ENCODE measurements at regions not wholly inside any gene's neighbourhood (a gene's known extent, or its start where the extent isn't known, plus 50 kb on each side); places are given as distances from the start of the nearest gene placed in this dataset.

GRCh38 chr5:82656341-82656761 is 378.2 kb upstream of the RPS23 start:
- POLR2A ChIA-PET, result no interaction called here
- no peak overlapping the region for H3K27ac Mint-ChIP-seq
- no peaks in the 10 kb centered on the region for H3K4me1 ChIP-seq (ENCODE audit: insufficient read depth, low read length)
- no peaks in the 10 kb centered on the region for H3K9me3 ChIP-seq (ENCODE audit: low read length)
- H3K36me3 Mint-ChIP-seq, result no peaks in the 10 kb centered on the region
- H3K4me1 Mint-ChIP-seq, result peaks cover 0 to 5% (median 0%) of the 10 kb centered on the region in 3 donors
- no peak for DNase-seq
- no peak overlapping the region for H3K4me3 ChIP-seq (ENCODE audit: low read length)
- H3K9me3 Mint-ChIP-seq, result no peaks in the 10 kb centered on the region
- H3K27me3 Mint-ChIP-seq, result peaks cover 0 to 13% of the 10 kb centered on the region in 2 donors
- no peak overlapping the region for H3K4me3 Mint-ChIP-seq
- H3K27me3 ChIP-seq (ENCODE audit: insufficient read depth, low read length, poor library complexity, severe bottlenecking), result no peaks in the 10 kb centered on the region
- no peaks in the 10 kb centered on the region for H3K36me3 ChIP-seq (ENCODE audit: insufficient read depth, low read length)
- H3K27ac ChIP-seq (ENCODE audit: low read depth, low read length), result no peak overlapping the region
- CTCF ChIA-PET, result no interaction called here

GRCh38 chr5:82655078-82655477 is 376.9 kb upstream of the RPS23 start:
- Mint-ChIP-seq H3K36me3 (no peaks in the 10 kb centered on the region), H3K9me3 (no peaks in the 10 kb centered on the region), H3K4me3 (no peak overlapping the region), H3K27me3 (peaks cover 0 to 13% of the 10 kb centered on the region in 2 donors), H3K4me1 (peaks cover 0 to 5% (median 0%) of the 10 kb centered on the region in 3 donors), H3K27ac (no peak overlapping the region)
- Histone ChIP-seq H3K27me3 (ENCODE audit: insufficient read depth, low read length, poor library complexity, severe bottlenecking) (no peaks in the 10 kb centered on the region), H3K4me3 (ENCODE audit: low read length) (no peak overlapping the region), H3K27ac (ENCODE audit: low read depth, low read length) (no peak overlapping the region), H3K4me1 (ENCODE audit: insufficient read depth, low read length) (no peaks in the 10 kb centered on the region), H3K9me3 (ENCODE audit: low read length) (no peaks in the 10 kb centered on the region), H3K36me3 (ENCODE audit: insufficient read depth, low read length) (no peaks in the 10 kb centered on the region)
- DNase-seq, result no peak
- POLR2A ChIA-PET, result no interaction called here
- CTCF ChIA-PET, result no interaction called here

- Mint-ChIP-seq H3K4me3 (no peak overlapping the region), H3K36me3 (no peaks in the 10 kb centered on the region), H3K27me3 (peaks cover 3 to 13% of the 10 kb centered on the region in 2 donors), H3K9me3 (no peaks in the 10 kb centered on the region), H3K27ac (no peak overlapping the region), H3K4me1 (no peaks in the 10 kb centered on the region)
- ChIA-PET CTCF (no interaction called here), POLR2A (no interaction called here)
- DNase-seq, result no peak
- Histone ChIP-seq H3K4me3 (ENCODE audit: low read length) (no peak overlapping the region), H3K4me1 (ENCODE audit: insufficient read depth, low read length) (no peaks in the 10 kb centered on the region), H3K9me3 (ENCODE audit: low read length) (no peaks in the 10 kb centered on the region), H3K27me3 (ENCODE audit: insufficient read depth, low read length, poor library complexity, severe bottlenecking) (no peaks in the 10 kb centered on the region), H3K27ac (ENCODE audit: low read depth, low read length) (no peak overlapping the region), H3K36me3 (ENCODE audit: insufficient read depth, low read length) (no peaks in the 10 kb centered on the region)
These were observed 371.8 kb upstream of the RPS23 start for GRCh38 chr5:82649943-82650342.

- H3K4me1 ChIP-seq (ENCODE audit: insufficient read depth, low read length), result no peaks in the 10 kb centered on the region
- Mint-ChIP-seq H3K36me3 (no peaks in the 10 kb centered on the region), H3K27ac (no peak overlapping the region), H3K4me1 (no peaks in the 10 kb centered on the region), H3K9me3 (no peaks in the 10 kb centered on the region), H3K27me3 (peaks cover 0 to 3% of the 10 kb centered on the region in 2 donors), H3K4me3 (no peak overlapping the region)
- no peaks in the 10 kb centered on the region for H3K9me3 ChIP-seq (ENCODE audit: low read length)
- POLR2A ChIA-PET, result no interaction called here
- no peaks in the 10 kb centered on the region for H3K27me3 ChIP-seq (ENCODE audit: insufficient read depth, low read length, poor library complexity, severe bottlenecking)
- H3K27ac ChIP-seq (ENCODE audit: low read depth, low read length), result no peak overlapping the region
- DNase-seq, result no peak
- no peaks in the 10 kb centered on the region for H3K36me3 ChIP-seq (ENCODE audit: insufficient read depth, low read length)
- H3K4me3 ChIP-seq (ENCODE audit: low read length), result no peak overlapping the region
- CTCF ChIA-PET, result no interaction called here
These were observed 366.6 kb upstream of the RPS23 start for GRCh38 chr5:82644766-82645165.

- Histone ChIP-seq H3K4me1 (ENCODE audit: insufficient read depth, low read length) (no peaks in the 10 kb centered on the region), H3K4me3 (ENCODE audit: low read length) (no peak overlapping the region), H3K36me3 (ENCODE audit: insufficient read depth, low read length) (no peaks in the 10 kb centered on the region), H3K27ac (ENCODE audit: low read depth, low read length) (no peak overlapping the region), H3K9me3 (ENCODE audit: low read length) (no peaks in the 10 kb centered on the region), H3K27me3 (ENCODE audit: insufficient read depth, low read length, poor library complexity, severe bottlenecking) (no peaks in the 10 kb centered on the region)
- POLR2A ChIA-PET, result no interaction called here
- H3K27me3 Mint-ChIP-seq, result peaks cover 0 to 1% of the 10 kb centered on the region in 2 donors
- H3K36me3 Mint-ChIP-seq, result no peaks in the 10 kb centered on the region
- H3K9me3 Mint-ChIP-seq, result no peaks in the 10 kb centered on the region
- no peak overlapping the region for H3K27ac Mint-ChIP-seq
- DNase-seq, result no peak
- H3K4me3 Mint-ChIP-seq, result no peak overlapping the region
- CTCF ChIA-PET, result no interaction called here
- no peaks in the 10 kb centered on the region for H3K4me1 Mint-ChIP-seq
These were observed 366.1 kb upstream of the RPS23 start for GRCh38 chr5:82644229-82644628.

- Mint-ChIP-seq H3K9me3 (no peaks in the 10 kb centered on the region), H3K36me3 (no peaks in the 10 kb centered on the region), H3K27ac (no peak overlapping the region), H3K4me1 (no peaks in the 10 kb centered on the region), H3K27me3 (peaks cover 0 to 1% of the 10 kb centered on the region in 2 donors), H3K4me3 (no peak overlapping the region)
- no peak for DNase-seq
- H3K27ac ChIP-seq (ENCODE audit: low read depth, low read length), result no peak overlapping the region
- ChIA-PET CTCF (no interaction called here), POLR2A (no interaction called here)
- H3K4me1 ChIP-seq (ENCODE audit: insufficient read depth, low read length), result no peaks in the 10 kb centered on the region
- no peak overlapping the region for H3K4me3 ChIP-seq (ENCODE audit: low read length)
- no peaks in the 10 kb centered on the region for H3K36me3 ChIP-seq (ENCODE audit: insufficient read depth, low read length)
- H3K27me3 ChIP-seq (ENCODE audit: insufficient read depth, low read length, poor library complexity, severe bottlenecking), result no peaks in the 10 kb centered on the region
- no peaks in the 10 kb centered on the region for H3K9me3 ChIP-seq (ENCODE audit: low read length)
These were observed 364.2 kb upstream of the RPS23 start for GRCh38 chr5:82642313-82642712.

- Histone ChIP-seq H3K4me1 (ENCODE audit: insufficient read depth, low read length) (no peaks in the 10 kb centered on the region), H3K27ac (ENCODE audit: low read depth, low read length) (no peak overlapping the region), H3K9me3 (ENCODE audit: low read length) (no peaks in the 10 kb centered on the region), H3K36me3 (ENCODE audit: insufficient read depth, low read length) (no peaks in the 10 kb centered on the region), H3K4me3 (ENCODE audit: low read length) (no peak overlapping the region), H3K27me3 (ENCODE audit: insufficient read depth, low read length, poor library complexity, severe bottlenecking) (no peaks in the 10 kb centered on the region)
- H3K27ac Mint-ChIP-seq, result no peak overlapping the region
- peaks cover 0 to 3% of the 10 kb centered on the region in 2 donors for H3K27me3 Mint-ChIP-seq
- H3K4me3 Mint-ChIP-seq, result no peak overlapping the region
- peak in 2 of 5 donors; percentile 3 for DNase-seq
- H3K9me3 Mint-ChIP-seq, result no peaks in the 10 kb centered on the region
- ChIA-PET CTCF (no interaction called here), POLR2A (no interaction called here)
- H3K4me1 Mint-ChIP-seq, result no peaks in the 10 kb centered on the region
- H3K36me3 Mint-ChIP-seq, result no peaks in the 10 kb centered on the region
These were observed 363.3 kb upstream of the RPS23 start for GRCh38 chr5:82641331-82642003.

GRCh38 chr5:82640916-82641315 is 362.8 kb upstream of the RPS23 start:
- Histone ChIP-seq H3K27me3 (ENCODE audit: insufficient read depth, low read length, poor library complexity, severe bottlenecking) (no peaks in the 10 kb centered on the region), H3K27ac (ENCODE audit: low read depth, low read length) (no peak overlapping the region), H3K36me3 (ENCODE audit: insufficient read depth, low read length) (no peaks in the 10 kb centered on the region), H3K4me1 (ENCODE audit: insufficient read depth, low read length) (no peaks in the 10 kb centered on the region), H3K4me3 (ENCODE audit: low read length) (no peak overlapping the region), H3K9me3 (ENCODE audit: low read length) (no peaks in the 10 kb centered on the region)
- no peaks in the 10 kb centered on the region for H3K4me1 Mint-ChIP-seq
- H3K9me3 Mint-ChIP-seq, result no peaks in the 10 kb centered on the region
- no peak overlapping the region for H3K27ac Mint-ChIP-seq
- H3K4me3 Mint-ChIP-seq, result no peak overlapping the region
- CTCF ChIA-PET, result no interaction called here
- no peak for DNase-seq
- no peaks in the 10 kb centered on the region for H3K36me3 Mint-ChIP-seq
- H3K27me3 Mint-ChIP-seq, result peaks cover 0 to 3% of the 10 kb centered on the region in 2 donors
- POLR2A ChIA-PET, result no interaction called here

All from CD8-positive, alpha-beta memory T cell (primary cell).